Adrenal gland (tissue), 9 donors: ENCODE measurements at regions not wholly inside any gene's neighbourhood (a gene's known extent, or its start where the extent isn't known, plus 50 kb on each side); places are given as distances from the start of the nearest gene placed in this dataset.

Source experiments
- DNase-seq, 7 donors: peaks; one replicate each; pipeline ENCODE4 v3.0.0-alpha.2; 2019 to 2020
- H3K27ac ChIP-seq, 5 donors: fragments of 200-600 bp; sonication (generic) in 4 of 5; 1 replicate in 3 of 5; 2 replicates in 2 of 5; pipeline versions ENCODE4 v1.5.1 to v1.8.0; 2016 to 2020; ENCODE audit warnings: mild to moderate bottlenecking in 1 of 5
- H3K27me3 ChIP-seq: fragments of 200-600 bp; 2 replicates; pipeline ENCODE4 v1.8.0; 2021
- H3K36me3 ChIP-seq, 2 donors: fragments of 200-600 bp; replicated peaks in 1 of 2; 1 replicate in 1 of 2; 2 replicates in 1 of 2; pipeline versions ENCODE4 v1.5.1 to v1.8.0; 2018 to 2022
- H3K4me1 ChIP-seq, 2 donors: fragments of 200-600 bp; replicated peaks in 1 of 2; 1 replicate in 1 of 2; 2 replicates in 1 of 2; pipeline versions ENCODE4 v1.5.1 to v1.8.0; 2018 to 2021
- H3K4me3 ChIP-seq, 4 donors: fragments of 200-600 bp; sonication (generic) in 3 of 4; one replicate each; pipeline ENCODE4 v1.5.1; 2016 to 2018
- H3K9me3 ChIP-seq, 3 donors: fragments of 200-600 bp; sonication (generic) in 1 of 3; replicated peaks in 1 of 3; 1 replicate in 2 of 3; 2 replicates in 1 of 3; pipeline versions ENCODE4 v1.5.1 to v1.8.0; 2016 to 2021
- POLR2A ChIP-seq, 2 donors: fragments of 450-650 bp; IDR thresholded peaks; one replicate each; pipeline ENCODE4 v1.6.1; 2017; ENCODE audit warnings: antibody characterized with exemption in 2 of 2, mild to moderate bottlenecking in 2 of 2, moderate library complexity in 1 of 2
- WGBS, 4 donors: extraction: QIAGEN DNeasy Blood & Tissue Kit in 2 of 4; methylation state at CpG; one replicate each; pipeline versions ENCODE4 v1.1.5 to v1.1.7; 2013 to 2017; 5-methylcytosine and 5-hydroxymethylcytosine counted together
- intact Hi-C, 2 donors: fragments of 100-400 bp; cut with DNase I; formaldehyde crosslinking; loops; one replicate each; pipeline versions ENCODE4 v1.14.1 to v1.15.0; 2022 to 2023
- TF ChIP-seq, protein P1 (sequence below), 6 experiments: fragments of 450-650 bp in 4 of 6; fragments of 200-600 bp in 2 of 6; sonication (generic) in 1 of 6; IDR thresholded peaks; 1 replicate in 5 of 6; 2 replicates in 1 of 6; pipeline versions ENCODE4 v1.5.1 to v1.8.0; 2016 to 2021; ENCODE audit warnings: antibody characterized with exemption in 6 of 6, mild to moderate bottlenecking in 2 of 6, moderate library complexity in 1 of 6
- donor health status: healthy with polysubstance abuse.
- donor health status: Bipolar disorder and iron deficiency.
- donor health status: DM: yes; HTN: yes; CAD: no.
- donor health status: DM: no; HTN: no; CAD: no.
- donor health status: DM: no; HTN: no; CAD: no.

GRCh38 chr4:56130606-56131155 is 181.9 kb downstream of the CEP135 start:
- Histone ChIP-seq H3K4me3 (no peak overlapping the region), H3K27ac (no peak overlapping the region), H3K4me1 (no peaks in the 10 kb centered on the region), H3K36me3 (no peaks in the 10 kb centered on the region), H3K27me3 (no peaks in the 10 kb centered on the region), H3K9me3 (no peaks in the 10 kb centered on the region)
- no peak for DNase-seq
- intact Hi-C loops = no loop called here
- no peak for TF ChIP-seq POLR2A (IDR thresholded peaks at IDR 0.05)
- TF ChIP-seq, protein P1, sequence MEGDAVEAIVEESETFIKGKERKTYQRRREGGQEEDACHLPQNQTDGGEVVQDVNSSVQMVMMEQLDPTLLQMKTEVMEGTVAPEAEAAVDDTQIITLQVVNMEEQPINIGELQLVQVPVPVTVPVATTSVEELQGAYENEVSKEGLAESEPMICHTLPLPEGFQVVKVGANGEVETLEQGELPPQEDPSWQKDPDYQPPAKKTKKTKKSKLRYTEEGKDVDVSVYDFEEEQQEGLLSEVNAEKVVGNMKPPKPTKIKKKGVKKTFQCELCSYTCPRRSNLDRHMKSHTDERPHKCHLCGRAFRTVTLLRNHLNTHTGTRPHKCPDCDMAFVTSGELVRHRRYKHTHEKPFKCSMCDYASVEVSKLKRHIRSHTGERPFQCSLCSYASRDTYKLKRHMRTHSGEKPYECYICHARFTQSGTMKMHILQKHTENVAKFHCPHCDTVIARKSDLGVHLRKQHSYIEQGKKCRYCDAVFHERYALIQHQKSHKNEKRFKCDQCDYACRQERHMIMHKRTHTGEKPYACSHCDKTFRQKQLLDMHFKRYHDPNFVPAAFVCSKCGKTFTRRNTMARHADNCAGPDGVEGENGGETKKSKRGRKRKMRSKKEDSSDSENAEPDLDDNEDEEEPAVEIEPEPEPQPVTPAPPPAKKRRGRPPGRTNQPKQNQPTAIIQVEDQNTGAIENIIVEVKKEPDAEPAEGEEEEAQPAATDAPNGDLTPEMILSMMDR (IDR thresholded peaks at IDR 0.05) = no peak

DNA sequence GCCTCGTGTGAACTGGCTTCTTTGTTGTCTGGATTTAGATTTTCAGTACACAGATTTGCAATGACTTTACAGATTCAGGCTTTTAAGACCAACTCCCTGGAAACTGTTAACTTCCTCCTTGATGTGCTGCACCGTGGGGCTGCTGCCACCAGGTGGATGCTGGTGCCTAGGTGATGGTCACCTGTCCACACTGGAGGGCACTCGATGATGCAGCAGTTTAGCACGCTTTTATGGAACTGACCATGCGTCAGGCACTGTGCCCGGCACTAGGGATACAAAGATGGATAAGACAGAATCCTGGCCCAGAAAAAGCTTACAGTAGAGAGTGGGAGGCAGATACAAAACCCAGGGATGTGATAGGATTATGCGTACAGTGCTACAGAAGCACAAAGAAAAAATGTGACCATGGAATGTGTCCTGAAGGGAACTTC is 180.7 kb downstream of the CEP135 start:
- TF ChIP-seq, protein P1 (IDR thresholded peaks at IDR 0.05) = no peak
- no peak for TF ChIP-seq POLR2A (IDR thresholded peaks at IDR 0.05)
- no peak overlapping the region for H3K4me3 ChIP-seq

DNA sequence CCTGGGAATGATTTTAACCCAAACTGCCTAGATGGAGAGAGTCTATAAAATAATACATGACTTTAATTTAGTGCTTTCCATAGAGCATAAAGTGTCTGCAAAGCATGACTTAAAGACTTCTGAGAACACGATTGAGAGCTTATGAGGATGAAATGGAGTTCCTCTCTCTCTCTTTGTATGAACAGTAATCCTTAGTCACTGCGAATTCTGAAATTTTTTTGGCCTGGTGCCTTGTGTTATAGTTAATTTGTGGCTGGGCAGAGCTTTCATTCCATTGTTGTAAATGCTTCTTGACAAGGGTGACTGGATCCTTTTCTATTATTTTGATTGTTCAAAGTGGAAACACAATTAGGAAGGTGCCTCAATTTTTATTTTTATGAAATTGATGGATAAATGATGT is 179.5 kb downstream of the CEP135 start:
- TF ChIP-seq, protein P1 (IDR thresholded peaks at IDR 0.05) = no peak
- TF ChIP-seq POLR2A (IDR thresholded peaks at IDR 0.05) = no peak
- DNase-seq = no peak
- no peak overlapping the region for H3K4me3 ChIP-seq
- H3K4me1 ChIP-seq = no peaks in the 10 kb centered on the region
- no peaks in the 10 kb centered on the region for H3K9me3 ChIP-seq
- H3K27ac ChIP-seq = no peak overlapping the region
- WGBS, 4 donors = 14 to 43% (median 36%) methylated on average over 2 of the region's 2 CpGs
- H3K36me3 ChIP-seq = no peaks in the 10 kb centered on the region
- H3K27me3 ChIP-seq = no peaks in the 10 kb centered on the region
- intact Hi-C loops = no loop called here

More for the DNA sequence above, 180.7 kb downstream of the CEP135 start:
- Histone ChIP-seq H3K27me3 (no peaks in the 10 kb centered on the region), H3K9me3 (no peaks in the 10 kb centered on the region), H3K36me3 (no peaks in the 10 kb centered on the region), H3K27ac (no peak overlapping the region), H3K4me1 (no peaks in the 10 kb centered on the region)
- no peak for DNase-seq
- WGBS, 4 donors = 63 to 81% (median 70%) methylated on average over 6 to 7 of the region's 7 CpGs
- intact Hi-C loops = no loop called here

DNA sequence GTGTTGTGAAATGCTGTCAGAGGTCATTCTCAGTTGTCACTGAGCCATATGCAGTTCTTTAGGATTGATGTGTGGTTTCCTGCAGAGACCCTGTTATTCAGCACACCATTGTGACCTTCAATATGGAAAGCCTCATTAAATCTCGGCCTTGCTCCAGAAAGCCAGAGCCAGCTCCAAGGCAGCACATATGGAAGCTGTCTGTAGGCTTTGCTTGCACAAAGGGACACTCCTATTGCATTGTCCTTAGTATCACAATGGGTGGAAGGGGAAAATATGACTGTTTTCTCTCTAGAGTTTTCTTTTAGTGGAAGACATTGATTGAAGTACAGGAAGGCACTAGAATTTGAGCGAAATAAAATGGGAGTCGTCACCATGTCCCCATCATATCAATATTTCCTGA is 179.0 kb downstream of the CEP135 start:
- no peaks in the 10 kb centered on the region for H3K27me3 ChIP-seq
- WGBS, 4 donors = 58 to 71% (median 65%) methylated on average over 3 of the region's 3 CpGs
- no peak for TF ChIP-seq POLR2A (IDR thresholded peaks at IDR 0.05)
- TF ChIP-seq, protein P1 (IDR thresholded peaks at IDR 0.05) = no peak
- H3K4me3 ChIP-seq = no peak overlapping the region
- H3K36me3 ChIP-seq = no peaks in the 10 kb centered on the region
- no peaks in the 10 kb centered on the region for H3K9me3 ChIP-seq
- intact Hi-C loops = no loop called here
- no peak overlapping the region for H3K27ac ChIP-seq
- no peak for DNase-seq
- no peaks in the 10 kb centered on the region for H3K4me1 ChIP-seq
